ENCODE measurements at regions not wholly inside any gene's neighbourhood (a gene's known extent, or its start where the extent isn't known, plus 50 kb on each side); places are given as distances from the start of the nearest gene placed in this dataset.

DNA sequence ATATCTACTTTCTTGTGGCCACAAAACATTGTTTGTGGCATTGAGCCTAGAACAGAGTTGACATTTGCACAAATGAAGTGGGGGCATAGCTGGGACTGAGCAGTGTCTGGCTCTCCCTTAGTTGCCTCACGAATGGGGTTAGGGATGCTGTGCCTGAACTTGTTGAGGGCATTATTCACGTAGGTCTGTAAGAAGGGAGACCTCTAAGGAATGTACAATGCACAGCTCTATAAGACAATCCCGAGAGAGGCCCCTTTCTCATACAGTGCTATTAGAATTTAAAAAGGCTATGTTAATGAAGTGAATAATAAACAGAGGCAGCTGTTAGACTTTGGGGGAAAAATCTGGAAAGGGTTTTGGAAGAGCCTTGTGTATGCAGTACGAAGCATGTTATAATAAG lies 118.4 kb upstream of the DEPDC1 start:
- TF ChIP-seq, protein P1, sequence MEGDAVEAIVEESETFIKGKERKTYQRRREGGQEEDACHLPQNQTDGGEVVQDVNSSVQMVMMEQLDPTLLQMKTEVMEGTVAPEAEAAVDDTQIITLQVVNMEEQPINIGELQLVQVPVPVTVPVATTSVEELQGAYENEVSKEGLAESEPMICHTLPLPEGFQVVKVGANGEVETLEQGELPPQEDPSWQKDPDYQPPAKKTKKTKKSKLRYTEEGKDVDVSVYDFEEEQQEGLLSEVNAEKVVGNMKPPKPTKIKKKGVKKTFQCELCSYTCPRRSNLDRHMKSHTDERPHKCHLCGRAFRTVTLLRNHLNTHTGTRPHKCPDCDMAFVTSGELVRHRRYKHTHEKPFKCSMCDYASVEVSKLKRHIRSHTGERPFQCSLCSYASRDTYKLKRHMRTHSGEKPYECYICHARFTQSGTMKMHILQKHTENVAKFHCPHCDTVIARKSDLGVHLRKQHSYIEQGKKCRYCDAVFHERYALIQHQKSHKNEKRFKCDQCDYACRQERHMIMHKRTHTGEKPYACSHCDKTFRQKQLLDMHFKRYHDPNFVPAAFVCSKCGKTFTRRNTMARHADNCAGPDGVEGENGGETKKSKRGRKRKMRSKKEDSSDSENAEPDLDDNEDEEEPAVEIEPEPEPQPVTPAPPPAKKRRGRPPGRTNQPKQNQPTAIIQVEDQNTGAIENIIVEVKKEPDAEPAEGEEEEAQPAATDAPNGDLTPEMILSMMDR (IDR thresholded peaks at IDR 0.05 in 4 of 5, conservative IDR thresholded peaks at IDR 0.05 in 1 of 5): no peak
- no peak for TF ChIP-seq POLR2A (IDR thresholded peaks at IDR 0.05)

Data from gastrocnemius medialis (tissue), 4 donors.